Fibroblast of the conjunctiva (primary cell): ENCODE measurements at regions not wholly inside any gene's neighbourhood (a gene's known extent, or its start where the extent isn't known, plus 50 kb on each side); places are given as distances from the start of the nearest gene placed in this dataset.
"Not testable (repeated sequence)": the region's sequence is repeated elsewhere in the genome, so short reads cannot be mapped to it uniquely, and the experiment has no call there.

ENCODE experiments used
- DNase-seq: peaks from one replicate; pipeline ENCODE4 v3.0.0-alpha.2; 2010; ENCODE audit warnings: low read depth

- DNase-seq = not testable (repeated sequence)
Observed at GRCh38 chr2:87574193-87575119, 173.4 kb upstream of the PLGLB2 start.

- not testable (repeated sequence) for DNase-seq
Observed at GRCh38 chr2:87575138-87575537, 172.7 kb upstream of the PLGLB2 start.

GRCh38 chr2:87577358-87577757, 170.5 kb upstream of the PLGLB2 start:
- not testable (repeated sequence) for DNase-seq

GRCh38 chr2:87582152-87582551, 165.7 kb upstream of the PLGLB2 start:
- not testable (repeated sequence) for DNase-seq

- not testable (repeated sequence) for DNase-seq
Observed at GRCh38 chr2:87582579-87582978, 165.3 kb upstream of the PLGLB2 start.

- DNase-seq = not testable (repeated sequence)
Observed at GRCh38 chr2:87583370-87583769, 164.5 kb upstream of the PLGLB2 start.

- DNase-seq = not testable (repeated sequence)
Observed at GRCh38 chr2:87583803-87584202, 164.1 kb upstream of the PLGLB2 start.

- not testable (repeated sequence) for DNase-seq
Observed at GRCh38 chr2:87584268-87584906, 163.5 kb upstream of the PLGLB2 start.

GRCh38 chr2:87587934-87588333, 160.0 kb upstream of the PLGLB2 start:
- not testable (repeated sequence) for DNase-seq

- not testable (repeated sequence) for DNase-seq
Observed at GRCh38 chr2:87592974-87593373, 154.9 kb upstream of the PLGLB2 start.

- DNase-seq = not testable (repeated sequence)
Observed at GRCh38 chr2:87593784-87594610, 153.9 kb upstream of the PLGLB2 start.

GRCh38 chr2:87594611-87594992, 153.3 kb upstream of the PLGLB2 start:
- DNase-seq = not testable (repeated sequence)

GRCh38 chr2:87595017-87595416, 152.9 kb upstream of the PLGLB2 start:
- not testable (repeated sequence) for DNase-seq

GRCh38 chr2:87600961-87601360, 146.9 kb upstream of the PLGLB2 start:
- DNase-seq = not testable (repeated sequence)

- not testable (repeated sequence) for DNase-seq
Observed at GRCh38 chr2:87602118-87602517, 145.8 kb upstream of the PLGLB2 start.

GRCh38 chr2:87602728-87603127, 145.2 kb upstream of the PLGLB2 start:
- not testable (repeated sequence) for DNase-seq

GRCh38 chr2:87603418-87604278, 144.2 kb upstream of the PLGLB2 start:
- DNase-seq = not testable (repeated sequence)

- not testable (repeated sequence) for DNase-seq
Observed at GRCh38 chr2:87604279-87604818, 143.5 kb upstream of the PLGLB2 start.

- DNase-seq = not testable (repeated sequence)
Observed at GRCh38 chr2:87604980-87605379, 142.9 kb upstream of the PLGLB2 start.

- not testable (repeated sequence) for DNase-seq
Observed at GRCh38 chr2:87608377-87609166, 139.3 kb upstream of the PLGLB2 start.
